ENCODE measurements at regions not wholly inside any gene's neighbourhood (a gene's known extent, or its start where the extent isn't known, plus 50 kb on each side); places are given as distances from the start of the nearest gene placed in this dataset.

- TF ChIP-seq CTCF (IDR thresholded peaks at IDR 0.05) (no peak), EZH2phosphoT487 (IDR thresholded peaks at IDR 0.05) (no peak), EZH2 (IDR thresholded peaks at IDR 0.05) (no peak)
Observed at GRCh38 chr18:39345321-39345720, 1779.7 kb upstream of the CELF4 start.
